GM12891 (cell line): ENCODE measurements at regions not wholly inside any gene's neighbourhood (a gene's known extent, or its start where the extent isn't known, plus 50 kb on each side); places are given as distances from the start of the nearest gene placed in this dataset.

Experiments
- PAX5 ChIP-seq: IDR thresholded peaks from 2 replicates; pipeline ENCODE4 v1.6.1; 2011; ENCODE audit warnings: low read length, moderate library complexity, mild to moderate bottlenecking; ENCODE audit not compliant: insufficient read depth, severe bottlenecking
- POLR2A ChIP-seq: IDR thresholded peaks from 2 replicates; pipeline ENCODE4 v1.6.1; 2011; ENCODE audit warnings: low read depth, low read length, control low read depth
- POLR2AphosphoS5 ChIP-seq: IDR thresholded peaks from 2 replicates; pipeline ENCODE4 v1.6.1; 2011; ENCODE audit warnings: low read depth, low read length, control low read depth
- POU2F2 ChIP-seq: IDR thresholded peaks from 2 replicates; pipeline ENCODE4 v1.6.1; 2011; ENCODE audit warnings: low read depth, mild to moderate bottlenecking, control low read depth, low read length, moderate library complexity
- TAF1 ChIP-seq: IDR thresholded peaks from 2 replicates; pipeline ENCODE4 v1.6.1; 2011; ENCODE audit warnings: low read depth, low read length, control low read depth

- TF ChIP-seq TAF1 (no peak), POLR2A (no peak), POLR2AphosphoS5 (no peak), PAX5 (no peak), POU2F2 (no peak)
These were observed 56.1 kb upstream of the CPNE4 start for GRCh38 chr3:132090921-132091320.
